HEK293T (cell line): ENCODE measurements at regions not wholly inside any gene's neighbourhood (a gene's known extent, or its start where the extent isn't known, plus 50 kb on each side); places are given as distances from the start of the nearest gene placed in this dataset.

ENCODE experiments used
- ARNT ChIP-seq: fragments of 450-650 bp; IDR thresholded peaks from 2 replicates; pipeline ENCODE4 v1.6.1; 2017; ENCODE audit warnings: mild to moderate bottlenecking
- BHLHE40 ChIP-seq: fragments of 450-650 bp; IDR thresholded peaks from 2 replicates; pipeline ENCODE4 v1.6.1; 2016; ENCODE audit warnings: mild to moderate bottlenecking, moderate library complexity, borderline replicate concordance
- FOXA1 ChIP-seq: fragments of 450-650 bp; IDR thresholded peaks from 2 replicates; pipeline ENCODE4 v1.6.1; 2016; ENCODE audit warnings: mild to moderate bottlenecking
- FOXK2 ChIP-seq: fragments of 450-650 bp; IDR thresholded peaks from 2 replicates; pipeline ENCODE4 v1.6.1; 2016; ENCODE audit warnings: mild to moderate bottlenecking
- FOXM1 ChIP-seq: fragments of 450-650 bp; IDR thresholded peaks from 2 replicates; pipeline ENCODE4 v1.6.1; 2017; ENCODE audit warnings: mild to moderate bottlenecking, borderline replicate concordance
- L3MBTL2 ChIP-seq: fragments of 450-650 bp; conservative IDR thresholded peaks from 2 replicates; pipeline ENCODE4 v1.6.1; 2016; ENCODE audit warnings: mild to moderate bottlenecking
- LEF1 ChIP-seq: fragments of 450-650 bp; IDR thresholded peaks from 2 replicates; pipeline ENCODE4 v1.6.1; 2017; ENCODE audit warnings: mild to moderate bottlenecking, borderline replicate concordance
- NFRKB ChIP-seq: fragments of 450-650 bp; IDR thresholded peaks from 2 replicates; pipeline ENCODE4 v1.6.1; 2016; ENCODE audit warnings: mild to moderate bottlenecking, moderate library complexity
- PKNOX1 ChIP-seq: fragments of 450-650 bp; IDR thresholded peaks from 2 replicates; pipeline ENCODE4 v1.6.1; 2016
- SP1 ChIP-seq: fragments of 450-650 bp; IDR thresholded peaks from 2 replicates; pipeline ENCODE4 v1.6.1; 2017
- SUZ12 ChIP-seq: fragments of 450-650 bp; IDR thresholded peaks from 2 replicates; pipeline ENCODE4 v1.6.1; 2016; ENCODE audit warnings: mild to moderate bottlenecking
- TARDBP ChIP-seq: fragments of 450-650 bp; IDR thresholded peaks from 2 replicates; pipeline ENCODE4 v1.6.1; 2016
- ZNF384 ChIP-seq: fragments of 450-650 bp; IDR thresholded peaks from 2 replicates; pipeline ENCODE4 v1.6.1; 2016

DNA sequence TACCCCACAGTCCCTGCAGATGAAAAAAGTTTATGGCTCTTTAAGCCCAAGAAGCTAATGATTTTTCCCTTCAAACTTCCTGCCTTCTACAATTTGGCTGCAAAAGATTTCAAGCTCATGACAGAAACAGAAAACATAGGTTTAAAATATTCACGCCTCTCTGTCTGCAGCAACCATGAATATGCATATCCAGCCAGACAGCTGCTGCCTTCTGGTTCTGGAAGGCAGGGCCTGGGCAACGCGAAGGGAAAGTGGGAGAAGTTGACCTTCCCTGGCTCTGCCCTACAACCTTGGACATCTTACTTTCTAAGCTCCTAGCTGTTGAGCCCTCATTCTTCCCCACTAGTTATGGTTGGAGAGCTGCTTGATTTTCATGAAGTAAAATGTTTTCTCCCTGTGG, 64.8 kb upstream of the CLINT1 start:
- TF ChIP-seq TARDBP (no peak), FOXA1 (no peak), NFRKB (no peak), SP1 (no peak), FOXK2 (no peak), LEF1 (no peak), L3MBTL2 (no peak), SUZ12 (no peak), ARNT (no peak), FOXM1 (no peak), PKNOX1 (no peak), ZNF384 (no peak), BHLHE40 (no peak)
